ENCODE measurements at regions not wholly inside any gene's neighbourhood (a gene's known extent, or its start where the extent isn't known, plus 50 kb on each side); places are given as distances from the start of the nearest gene placed in this dataset.

- no peak for ATAC-seq
- Mint-ChIP-seq H3K27ac (no peak overlapping the region), H3K27me3 (no peaks in the 10 kb centered on the region), H3K4me1 (no peaks in the 10 kb centered on the region), H3K36me3 (ENCODE audit: low read depth) (no peaks in the 10 kb centered on the region), H3K4me3 (no peak overlapping the region)
- no peaks in the 10 kb centered on the region for H3K9me3 ChIP-seq (ENCODE audit: control insufficient read depth, low read length, poor library complexity, severe bottlenecking)
- DNase-seq: no peak
These were observed 468.5 kb downstream of the TAF11L14 start for GRCh38 chr5:18102733-18103132.

GRCh38 chr5:18105449-18105848, 471.2 kb downstream of the TAF11L14 start:
- H3K27me3 Mint-ChIP-seq: no peaks in the 10 kb centered on the region

GRCh38 chr5:18111906-18112465, 477.7 kb downstream of the TAF11L14 start:
- H3K4me1 Mint-ChIP-seq: no peaks in the 10 kb centered on the region

More at GRCh38 chr5:18105449-18105848, 471.2 kb downstream of the TAF11L14 start:
- no peaks in the 10 kb centered on the region for H3K4me1 Mint-ChIP-seq
- no peaks in the 10 kb centered on the region for H3K36me3 Mint-ChIP-seq (ENCODE audit: low read depth)
- no peak overlapping the region for H3K27ac Mint-ChIP-seq
- H3K9me3 ChIP-seq (ENCODE audit: control insufficient read depth, low read length, poor library complexity, severe bottlenecking): no peaks in the 10 kb centered on the region
- DNase-seq: no peak
- no peak for ATAC-seq
- H3K4me3 Mint-ChIP-seq: no peak overlapping the region

GRCh38 chr5:18113721-18114120, 479.5 kb downstream of the TAF11L14 start:
- Mint-ChIP-seq H3K36me3 (ENCODE audit: low read depth) (no peaks in the 10 kb centered on the region), H3K4me1 (no peaks in the 10 kb centered on the region), H3K27ac (no peak overlapping the region), H3K27me3 (no peaks in the 10 kb centered on the region), H3K4me3 (no peak overlapping the region)
- DNase-seq (no peak), ATAC-seq (no peak)
- no peaks in the 10 kb centered on the region for H3K9me3 ChIP-seq (ENCODE audit: control insufficient read depth, low read length, poor library complexity, severe bottlenecking)

More at GRCh38 chr5:18111906-18112465, 477.7 kb downstream of the TAF11L14 start:
- Mint-ChIP-seq H3K36me3 (ENCODE audit: low read depth) (no peaks in the 10 kb centered on the region), H3K4me3 (no peak overlapping the region), H3K27me3 (no peaks in the 10 kb centered on the region), H3K27ac (no peak overlapping the region)
- H3K9me3 ChIP-seq (ENCODE audit: control insufficient read depth, low read length, poor library complexity, severe bottlenecking): no peaks in the 10 kb centered on the region
- no peak for DNase-seq
- ATAC-seq: no peak

GRCh38 chr5:18114151-18114757, 480.0 kb downstream of the TAF11L14 start:
- no peak for ATAC-seq
- no peaks in the 10 kb centered on the region for H3K36me3 Mint-ChIP-seq (ENCODE audit: low read depth)

GRCh38 chr5:18117968-18118367, 483.7 kb downstream of the TAF11L14 start:
- no peaks in the 10 kb centered on the region for H3K9me3 ChIP-seq (ENCODE audit: control insufficient read depth, low read length, poor library complexity, severe bottlenecking)
- H3K4me3 Mint-ChIP-seq: no peak overlapping the region
- H3K27ac Mint-ChIP-seq: no peak overlapping the region
- H3K4me1 Mint-ChIP-seq: no peaks in the 10 kb centered on the region
- no peaks in the 10 kb centered on the region for H3K36me3 Mint-ChIP-seq (ENCODE audit: low read depth)
- H3K27me3 Mint-ChIP-seq: no peaks in the 10 kb centered on the region
- ATAC-seq (no peak), DNase-seq (no peak)

More at GRCh38 chr5:18114151-18114757, 480.0 kb downstream of the TAF11L14 start:
- Mint-ChIP-seq H3K27ac (no peak overlapping the region), H3K4me3 (no peak overlapping the region), H3K4me1 (no peaks in the 10 kb centered on the region), H3K27me3 (no peaks in the 10 kb centered on the region)
- no peak for DNase-seq
- no peaks in the 10 kb centered on the region for H3K9me3 ChIP-seq (ENCODE audit: control insufficient read depth, low read length, poor library complexity, severe bottlenecking)

- DNase-seq (no peak), ATAC-seq (no peak)
- H3K9me3 ChIP-seq (ENCODE audit: control insufficient read depth, low read length, poor library complexity, severe bottlenecking): no peaks in the 10 kb centered on the region
- H3K27me3 Mint-ChIP-seq: no peaks in the 10 kb centered on the region
- H3K36me3 Mint-ChIP-seq (ENCODE audit: low read depth): no peaks in the 10 kb centered on the region
- no peaks in the 10 kb centered on the region for H3K4me1 Mint-ChIP-seq
- no peak overlapping the region for H3K27ac Mint-ChIP-seq
- no peak overlapping the region for H3K4me3 Mint-ChIP-seq
These were observed 485.0 kb downstream of the TAF11L14 start for GRCh38 chr5:18119156-18119785.

GRCh38 chr5:18141222-18141621, 507.0 kb downstream of the TAF11L14 start:
- H3K36me3 Mint-ChIP-seq (ENCODE audit: low read depth): no peaks in the 10 kb centered on the region
- H3K27me3 Mint-ChIP-seq: no peaks in the 10 kb centered on the region
- no peak for DNase-seq
- no peaks in the 10 kb centered on the region for H3K4me1 Mint-ChIP-seq
- H3K9me3 ChIP-seq (ENCODE audit: control insufficient read depth, low read length, poor library complexity, severe bottlenecking): no peaks in the 10 kb centered on the region
- no peak overlapping the region for H3K27ac Mint-ChIP-seq
- H3K4me3 Mint-ChIP-seq: no peak overlapping the region
- ATAC-seq: no peak

GRCh38 chr5:18142831-18143230, 508.6 kb downstream of the TAF11L14 start:
- ATAC-seq (no peak), DNase-seq (no peak)
- Mint-ChIP-seq H3K27me3 (no peaks in the 10 kb centered on the region), H3K4me1 (no peaks in the 10 kb centered on the region), H3K27ac (no peak overlapping the region), H3K4me3 (no peak overlapping the region), H3K36me3 (ENCODE audit: low read depth) (no peaks in the 10 kb centered on the region)
- no peaks in the 10 kb centered on the region for H3K9me3 ChIP-seq (ENCODE audit: control insufficient read depth, low read length, poor library complexity, severe bottlenecking)

GRCh38 chr5:18152671-18153070, 518.4 kb downstream of the TAF11L14 start:
- no peaks in the 10 kb centered on the region for H3K36me3 Mint-ChIP-seq (ENCODE audit: low read depth)
- H3K4me1 Mint-ChIP-seq: no peaks in the 10 kb centered on the region
- H3K27me3 Mint-ChIP-seq: no peaks in the 10 kb centered on the region
- ATAC-seq (no peak), DNase-seq (no peak)
- H3K4me3 Mint-ChIP-seq: no peak overlapping the region
- no peaks in the 10 kb centered on the region for H3K9me3 ChIP-seq (ENCODE audit: control insufficient read depth, low read length, poor library complexity, severe bottlenecking)
- no peak overlapping the region for H3K27ac Mint-ChIP-seq

GRCh38 chr5:18158166-18158565, 523.9 kb downstream of the TAF11L14 start:
- Mint-ChIP-seq H3K4me3 (no peak overlapping the region), H3K27ac (no peak overlapping the region), H3K36me3 (ENCODE audit: low read depth) (no peaks in the 10 kb centered on the region), H3K4me1 (no peaks in the 10 kb centered on the region), H3K27me3 (no peaks in the 10 kb centered on the region)
- DNase-seq (no peak), ATAC-seq (no peak)
- no peaks in the 10 kb centered on the region for H3K9me3 ChIP-seq (ENCODE audit: control insufficient read depth, low read length, poor library complexity, severe bottlenecking)

- H3K4me3 Mint-ChIP-seq: no peak overlapping the region
- H3K36me3 Mint-ChIP-seq (ENCODE audit: low read depth): no peaks in the 10 kb centered on the region
- H3K9me3 ChIP-seq (ENCODE audit: control insufficient read depth, low read length, poor library complexity, severe bottlenecking): no peaks in the 10 kb centered on the region
- DNase-seq (no peak), ATAC-seq (no peak)
- H3K27ac Mint-ChIP-seq: no peak overlapping the region
- no peaks in the 10 kb centered on the region for H3K27me3 Mint-ChIP-seq
- no peaks in the 10 kb centered on the region for H3K4me1 Mint-ChIP-seq
These were observed 525.1 kb downstream of the TAF11L14 start for GRCh38 chr5:18159331-18159730.

GRCh38 chr5:18171684-18172083, 537.4 kb downstream of the TAF11L14 start:
- Mint-ChIP-seq H3K4me3 (no peak overlapping the region), H3K4me1 (no peaks in the 10 kb centered on the region), H3K27ac (no peak overlapping the region), H3K36me3 (ENCODE audit: low read depth) (no peaks in the 10 kb centered on the region), H3K27me3 (no peaks in the 10 kb centered on the region)
- ATAC-seq (no peak), DNase-seq (no peak)
- H3K9me3 ChIP-seq (ENCODE audit: control insufficient read depth, low read length, poor library complexity, severe bottlenecking): no peaks in the 10 kb centered on the region

- no peaks in the 10 kb centered on the region for H3K4me1 Mint-ChIP-seq
- H3K27ac Mint-ChIP-seq: no peak overlapping the region
- no peaks in the 10 kb centered on the region for H3K27me3 Mint-ChIP-seq
- H3K36me3 Mint-ChIP-seq (ENCODE audit: low read depth): no peaks in the 10 kb centered on the region
- no peaks in the 10 kb centered on the region for H3K9me3 ChIP-seq (ENCODE audit: control insufficient read depth, low read length, poor library complexity, severe bottlenecking)
- no peak for DNase-seq
- no peak overlapping the region for H3K4me3 Mint-ChIP-seq
- no peak for ATAC-seq
These were observed 545.3 kb downstream of the TAF11L14 start for GRCh38 chr5:18179579-18179978.

Measured in T-helper 17 cell (primary cell).